ENCODE measurements at regions not wholly inside any gene's neighbourhood (a gene's known extent, or its start where the extent isn't known, plus 50 kb on each side); places are given as distances from the start of the nearest gene placed in this dataset.

GRCh38 chr3:31225923-31226322 is 306.8 kb upstream of the STT3B start:
- DNase-seq (ENCODE audit: low read depth) = no peak

- DNase-seq (ENCODE audit: low read depth) = no peak
Measured at GRCh38 chr3:31226346-31226745, 306.4 kb upstream of the STT3B start.

GRCh38 chr3:31227131-31227562 is 305.6 kb upstream of the STT3B start:
- no peak for DNase-seq (ENCODE audit: low read depth)

- no peak for DNase-seq (ENCODE audit: low read depth)
Measured at GRCh38 chr3:31230425-31231223, 302.1 kb upstream of the STT3B start.

GRCh38 chr3:31232055-31233025 is 300.4 kb upstream of the STT3B start:
- peak; percentile 51 for DNase-seq (ENCODE audit: low read depth)

- DNase-seq (ENCODE audit: low read depth) = no peak
Measured at GRCh38 chr3:31234145-31234544, 298.6 kb upstream of the STT3B start.

- no peak for DNase-seq (ENCODE audit: low read depth)
Measured at GRCh38 chr3:31235062-31235700, 297.5 kb upstream of the STT3B start.

- no peak for DNase-seq (ENCODE audit: low read depth)
Measured at GRCh38 chr3:31237887-31238286, 294.8 kb upstream of the STT3B start.

- DNase-seq (ENCODE audit: low read depth) = no peak
Measured at GRCh38 chr3:31240013-31240412, 292.7 kb upstream of the STT3B start.

GRCh38 chr3:31240466-31240865 is 292.3 kb upstream of the STT3B start:
- DNase-seq (ENCODE audit: low read depth) = no peak

- DNase-seq (ENCODE audit: low read depth) = no peak
Measured at GRCh38 chr3:31240874-31241273, 291.9 kb upstream of the STT3B start.

GRCh38 chr3:31241533-31241932 is 291.2 kb upstream of the STT3B start:
- DNase-seq (ENCODE audit: low read depth) = no peak

GRCh38 chr3:31242026-31242960 is 290.4 kb upstream of the STT3B start:
- DNase-seq (ENCODE audit: low read depth) = no peak

- DNase-seq (ENCODE audit: low read depth) = no peak
Measured at GRCh38 chr3:31244929-31245817, 287.6 kb upstream of the STT3B start.

GRCh38 chr3:31246293-31247062 is 286.2 kb upstream of the STT3B start:
- no peak for DNase-seq (ENCODE audit: low read depth)

GRCh38 chr3:31247063-31247447 is 285.7 kb upstream of the STT3B start:
- no peak for DNase-seq (ENCODE audit: low read depth)

- DNase-seq (ENCODE audit: low read depth) = peak; percentile 28
Measured at GRCh38 chr3:31247850-31248562, 284.7 kb upstream of the STT3B start.

GRCh38 chr3:31248563-31248992 is 284.1 kb upstream of the STT3B start:
- DNase-seq (ENCODE audit: low read depth) = no peak

- no peak for DNase-seq (ENCODE audit: low read depth)
Measured at GRCh38 chr3:31249545-31249944, 283.2 kb upstream of the STT3B start.

Measured in ELR (cell line).